Heart left ventricle (tissue), 16 donors: ENCODE measurements at regions not wholly inside any gene's neighbourhood (a gene's known extent, or its start where the extent isn't known, plus 50 kb on each side); places are given as distances from the start of the nearest gene placed in this dataset.

Source experiments
- ATAC-seq, 4 donors: fragments of 200-7000 bp; cut with Tn5 transposase; one replicate each; pipeline ENCODE4 v1.9.1; 2020 to 2022; ENCODE audit warnings: moderate library complexity in 4 of 4, mild to moderate bottlenecking in 3 of 4, moderate number of reproducible peaks in 1 of 4
- DNase-seq, 5 donors: peaks; one replicate each; pipeline ENCODE4 v3.0.0-alpha.2; 2020
- H3K27ac ChIP-seq, 12 donors: fragments of 200-600 bp; sonication (generic) in 4 of 12; one replicate each; pipeline versions ENCODE4 v1.5.0 to v1.8.0; 2016 to 2022; ENCODE audit warnings: mild to moderate bottlenecking in 2 of 12
- H3K27me3 ChIP-seq, 9 donors: fragments of 200-600 bp; sonication (generic) in 2 of 9; one replicate each; pipeline versions ENCODE4 v1.5.1 to v1.8.0; 2016 to 2022; ENCODE audit warnings: mild to moderate bottlenecking in 3 of 9
- H3K36me3 ChIP-seq, 9 donors: fragments of 200-600 bp; sonication (generic) in 2 of 9; one replicate each; pipeline versions ENCODE4 v1.5.0 to v1.8.0; 2018 to 2022; ENCODE audit warnings: mild to moderate bottlenecking in 2 of 9
- H3K4me1 ChIP-seq, 12 donors: fragments of 200-600 bp; sonication (generic) in 4 of 12; one replicate each; pipeline versions ENCODE4 v1.5.0 to v1.8.0; 2016 to 2022; ENCODE audit warnings: mild to moderate bottlenecking in 3 of 12
- H3K4me3 ChIP-seq, 12 donors: fragments of 200-600 bp; sonication (generic) in 4 of 12; one replicate each; pipeline versions ENCODE4 v1.5.0 to v1.8.0; 2017 to 2022; ENCODE audit warnings: mild to moderate bottlenecking in 9 of 12, moderate library complexity in 4 of 12
- H3K9me3 ChIP-seq, 12 donors: fragments of 200-600 bp; sonication (generic) in 4 of 12; one replicate each; pipeline versions ENCODE4 v1.5.0 to v1.8.0; 2016 to 2022; ENCODE audit warnings: mild to moderate bottlenecking in 1 of 12
- POLR2A ChIP-seq, 2 donors: fragments of 450-650 bp; IDR thresholded peaks; one replicate each; pipeline ENCODE4 v1.6.1; 2017; ENCODE audit warnings: antibody characterized with exemption in 2 of 2, mild to moderate bottlenecking in 2 of 2, moderate library complexity in 2 of 2
- WGBS, 4 donors: extraction: QIAGEN DNeasy Blood & Tissue Kit in 2 of 4; methylation state at CpG; one replicate each; pipeline versions ENCODE4 v1.1.5 to v1.1.7; 2013 to 2018; 5-methylcytosine and 5-hydroxymethylcytosine counted together
- intact Hi-C, 10 donors: fragments of 100-400 bp; cut with DNase I; formaldehyde crosslinking; loops; one replicate each; pipeline versions ENCODE4 v1.11.1 to v1.14.2; 2022
- TF ChIP-seq, protein P1 (sequence below), 12 donors: fragments of 200-600 bp; sonication (generic) in 4 of 12; IDR thresholded peaks; one replicate each; pipeline versions ENCODE4 v1.5.0 to v1.8.0; 2018 to 2022; ENCODE audit warnings: antibody characterized with exemption in 12 of 12, mild to moderate bottlenecking in 5 of 12
- donor health status: ischemic (EF 13 %, LVEDD 7.1; RV severe dilation, severe dysfunction).
- donor health status: healthy with polysubstance abuse.
- donor health status: DM: no; HTN: yes; CAD: no.
- donor health status: DM: no; HTN: no; CAD: no.
- donor health status: ischemic (EF 25% LVEDD 6.9; RV normal size, moderate dysfunction).
- donor health status: ischemic (EF 25% LVEDD 5.7; RV mildly dilated, moderate dysfunction).
- donor health status: healthy.
- donor health status: DM: yes; HTN: yes; CAD: no.
- donor health status: ischemic (EF 35%, LVEDD 5.7; RV mildly dilated, moderate dysfunction).
- donor health status: nonischemic (EF 11% LVEDD 7.7; RV severe dilation, severe dysfunction).
- donor health status: DM: yes; HTN: yes; CAD: no.
- donor health status: PGD.
- donor health status: ischemic (EF 29% LVEDD 5.4; RV normal size, mild dysfunction).
- donor health status: nonischemic (EF 23%, LVEDD 6.1; RV moderate dilation, normal function).

DNA sequence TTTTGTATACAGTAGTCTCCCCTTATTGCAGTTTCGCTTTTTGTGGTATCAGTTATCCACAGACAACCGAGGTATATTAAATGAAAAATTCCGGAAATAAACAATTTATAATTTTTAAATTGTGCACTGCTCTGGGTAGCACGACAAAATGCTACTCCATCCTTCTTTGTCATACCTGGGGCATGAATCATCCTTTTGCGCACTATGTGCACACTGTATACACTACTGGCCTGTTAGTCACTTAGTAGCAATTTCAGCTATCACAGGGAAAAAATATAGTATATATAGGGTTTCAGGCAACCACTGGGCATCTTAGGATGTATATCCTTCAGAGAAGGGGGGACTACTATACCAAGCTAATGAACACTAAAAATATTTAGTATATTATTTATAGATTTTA is 198.8 kb upstream of the FAT4 start:
- 86 to 97% (median 92%) methylated on average over 5 of the region's 5 CpGs for WGBS, 4 donors
- H3K27me3 ChIP-seq: no peaks in the 10 kb centered on the region
- intact Hi-C loops: no loop called here
- DNase-seq (no peak), ATAC-seq (no peak)
- no peaks in the 10 kb centered on the region for H3K4me1 ChIP-seq
- H3K4me3 ChIP-seq: no peak overlapping the region
- H3K36me3 ChIP-seq: no peaks in the 10 kb centered on the region
- H3K27ac ChIP-seq: no peak overlapping the region
- H3K9me3 ChIP-seq: no peaks in the 10 kb centered on the region
- TF ChIP-seq POLR2A (IDR thresholded peaks at IDR 0.05): no peak
- TF ChIP-seq, protein P1, sequence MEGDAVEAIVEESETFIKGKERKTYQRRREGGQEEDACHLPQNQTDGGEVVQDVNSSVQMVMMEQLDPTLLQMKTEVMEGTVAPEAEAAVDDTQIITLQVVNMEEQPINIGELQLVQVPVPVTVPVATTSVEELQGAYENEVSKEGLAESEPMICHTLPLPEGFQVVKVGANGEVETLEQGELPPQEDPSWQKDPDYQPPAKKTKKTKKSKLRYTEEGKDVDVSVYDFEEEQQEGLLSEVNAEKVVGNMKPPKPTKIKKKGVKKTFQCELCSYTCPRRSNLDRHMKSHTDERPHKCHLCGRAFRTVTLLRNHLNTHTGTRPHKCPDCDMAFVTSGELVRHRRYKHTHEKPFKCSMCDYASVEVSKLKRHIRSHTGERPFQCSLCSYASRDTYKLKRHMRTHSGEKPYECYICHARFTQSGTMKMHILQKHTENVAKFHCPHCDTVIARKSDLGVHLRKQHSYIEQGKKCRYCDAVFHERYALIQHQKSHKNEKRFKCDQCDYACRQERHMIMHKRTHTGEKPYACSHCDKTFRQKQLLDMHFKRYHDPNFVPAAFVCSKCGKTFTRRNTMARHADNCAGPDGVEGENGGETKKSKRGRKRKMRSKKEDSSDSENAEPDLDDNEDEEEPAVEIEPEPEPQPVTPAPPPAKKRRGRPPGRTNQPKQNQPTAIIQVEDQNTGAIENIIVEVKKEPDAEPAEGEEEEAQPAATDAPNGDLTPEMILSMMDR (IDR thresholded peaks at IDR 0.05): no peak

- DNase-seq: no peak
- Histone ChIP-seq H3K27ac (no peak overlapping the region), H3K27me3 (no peaks in the 10 kb centered on the region), H3K36me3 (no peaks in the 10 kb centered on the region), H3K9me3 (no peaks in the 10 kb centered on the region), H3K4me3 (no peak overlapping the region), H3K4me1 (no peaks in the 10 kb centered on the region)
- no peak for ATAC-seq
- 29 to 82% (median 59%) methylated on average over 1 of the region's 1 CpG for WGBS, 4 donors
- TF ChIP-seq, protein P1 (IDR thresholded peaks at IDR 0.05): no peak
- TF ChIP-seq POLR2A (IDR thresholded peaks at IDR 0.05): no peak
- intact Hi-C loops: no loop called here
Measured at GRCh38 chr4:125115476-125115875, 199.3 kb upstream of the FAT4 start.

DNA sequence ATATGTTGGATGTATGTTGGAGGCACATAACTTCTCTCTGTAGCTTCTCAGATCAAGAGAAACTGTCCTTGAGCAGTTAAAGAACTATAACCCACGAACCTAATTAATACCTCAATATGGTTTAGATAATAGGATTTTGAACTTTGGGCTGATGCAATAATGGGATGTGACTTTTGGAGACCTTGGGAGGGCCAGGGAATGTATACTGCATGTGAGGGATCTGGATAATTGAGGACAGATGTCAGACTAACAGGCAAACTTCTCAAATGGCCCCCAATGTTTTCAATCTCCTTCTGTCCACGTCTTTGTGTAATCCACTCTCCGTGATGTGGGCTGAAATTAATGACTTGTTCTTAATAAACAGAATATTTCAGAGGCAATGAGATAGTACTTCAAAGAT is 202.2 kb upstream of the FAT4 start:
- DNase-seq (no peak), ATAC-seq (no peak)
- Histone ChIP-seq H3K36me3 (no peaks in the 10 kb centered on the region), H3K27me3 (no peaks in the 10 kb centered on the region), H3K4me1 (no peaks in the 10 kb centered on the region), H3K4me3 (no peak overlapping the region), H3K9me3 (no peaks in the 10 kb centered on the region), H3K27ac (no peak overlapping the region)
- 90 to 94% (median 91%) methylated on average over 3 of the region's 3 CpGs for WGBS, 4 donors
- TF ChIP-seq, protein P1 (IDR thresholded peaks at IDR 0.05): no peak
- no peak for TF ChIP-seq POLR2A (IDR thresholded peaks at IDR 0.05)
- intact Hi-C loops: no loop called here

DNA sequence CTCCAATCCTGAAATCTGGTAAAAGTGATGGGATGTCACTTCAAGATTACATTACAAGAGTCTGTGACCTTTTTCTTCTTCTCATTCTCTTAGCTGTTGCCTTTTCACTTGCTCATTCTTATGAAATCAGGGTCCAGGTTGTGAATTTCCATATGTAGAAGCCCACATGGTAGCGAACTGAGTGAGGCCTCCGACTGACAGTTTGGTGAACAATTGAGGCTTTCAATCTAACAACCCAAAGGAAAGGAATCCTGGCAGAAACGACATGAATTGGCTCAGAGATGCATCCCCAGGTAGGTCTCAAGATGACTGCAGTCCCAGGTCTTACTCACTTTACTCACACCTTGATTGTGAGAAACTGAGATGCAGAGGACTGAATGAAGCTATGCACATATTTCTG is 203.4 kb upstream of the FAT4 start:
- no peaks in the 10 kb centered on the region for H3K36me3 ChIP-seq
- TF ChIP-seq POLR2A (IDR thresholded peaks at IDR 0.05): no peak
- TF ChIP-seq, protein P1 (IDR thresholded peaks at IDR 0.05): no peak
- H3K4me3 ChIP-seq: no peak overlapping the region
- no peaks in the 10 kb centered on the region for H3K4me1 ChIP-seq
- DNase-seq (no peak), ATAC-seq (no peak)
- no peaks in the 10 kb centered on the region for H3K9me3 ChIP-seq
- H3K27me3 ChIP-seq: no peaks in the 10 kb centered on the region
- 75 to 77% (median 76%) methylated on average over 3 of the region's 3 CpGs for WGBS, 4 donors
- no peak overlapping the region for H3K27ac ChIP-seq
- intact Hi-C loops: no loop called here
